Panc1 (cell line): ENCODE measurements at regions not wholly inside any gene's neighbourhood (a gene's known extent, or its start where the extent isn't known, plus 50 kb on each side); places are given as distances from the start of the nearest gene placed in this dataset.

Experiments used
- ATAC-seq: fragments of 200-7000 bp; cut with Tn5 transposase; 2 replicates; pipeline ENCODE4 v1.9.1; 2020; ENCODE audit warnings: mild to moderate bottlenecking, moderate library complexity
- BruUV-seq: library from RNA; stranded (reverse); fragments of 400-500 nt; replicated peaks from 2 replicates; lab custom pipeline; 2021; lab: Mats Ljungman, UMichigan
- CTCF ChIA-PET: fragments of 300-600 bp; sonication (Branson Sonifier 250); formaldehyde crosslinking; loops from one replicate; lab custom pipeline; 2022; ENCODE audit warnings: antibody characterized with exemption; lab: Charles Lee
- POLR2A ChIA-PET: fragments of 300-600 bp; sonication (Branson Sonifier 250); formaldehyde crosslinking; loops from one replicate; lab custom pipeline; 2022; ENCODE audit warnings: antibody characterized with exemption; lab: Charles Lee
- DNase-seq: peaks from one replicate; pipeline ENCODE4 v3.0.0-alpha.2; 2010; ENCODE audit warnings: low read depth, low spot score
- H3K27ac ChIP-seq: 2 replicates; pipeline ENCODE4 v1.5.1; 2011; ENCODE audit warnings: mild to moderate bottlenecking, low read length, inconsistent platforms
- H3K27me3 ChIP-seq: fragments of 200-500 bp; sonication (Bioruptor generic); 2 replicates; pipeline ENCODE4 v1.6.0; 2014; ENCODE audit warnings: low read length, inconsistent platforms; ENCODE audit not compliant: control insufficient read depth, insufficient read depth
- H3K36me3 ChIP-seq: fragments of 200-500 bp; sonication (Bioruptor generic); 2 replicates; pipeline ENCODE4 v1.5.1; 2014; ENCODE audit warnings: inconsistent platforms, mild to moderate bottlenecking, low read length, moderate library complexity; ENCODE audit not compliant: control insufficient read depth, insufficient read depth
- H3K4me1 ChIP-seq: 2 replicates; pipeline ENCODE4 v1.5.1; 2011; ENCODE audit warnings: inconsistent platforms, mild to moderate bottlenecking, low read length, moderate library complexity; ENCODE audit not compliant: control insufficient read depth, insufficient read depth
- H3K4me3 ChIP-seq, 2 experiments: 2 replicates each; pipeline ENCODE4 v1.5.1; 2011 to 2012; ENCODE audit warnings: low read depth in 2 of 2, low read length in 2 of 2, mild to moderate bottlenecking in 2 of 2, inconsistent platforms in 1 of 2, moderate library complexity in 1 of 2
- H3K9me3 ChIP-seq: fragments of 200-500 bp; sonication (Bioruptor generic); 2 replicates; pipeline ENCODE4 v1.5.1; 2014; ENCODE audit warnings: low read depth, mild to moderate bottlenecking, inconsistent platforms, low read length, moderate library complexity; ENCODE audit not compliant: control insufficient read depth, insufficient read depth
- CTCF ChIP-seq: fragments of 450-650 bp; IDR thresholded peaks from 2 replicates; pipeline ENCODE4 v1.5.1; 2017; ENCODE audit warnings: mild to moderate bottlenecking
- POLR2AphosphoS5 ChIP-seq: IDR thresholded peaks from 2 replicates; pipeline ENCODE4 v1.6.1; 2012; ENCODE audit warnings: mild to moderate bottlenecking, low read depth, low read length, moderate library complexity
- REST ChIP-seq, 2 experiments: IDR thresholded peaks; 2 replicates each; pipeline ENCODE4 v1.6.1; 2011 to 2012; ENCODE audit warnings: low read depth in 2 of 2, control low read depth in 1 of 2, low read length in 1 of 2, mild to moderate bottlenecking in 1 of 2, moderate library complexity in 1 of 2; ENCODE audit not compliant: insufficient read depth in 1 of 2
- SIN3A ChIP-seq: IDR thresholded peaks from 2 replicates; pipeline ENCODE4 v1.6.1; 2012; ENCODE audit warnings: low read depth, mild to moderate bottlenecking, low read length, moderate library complexity, borderline replicate concordance; ENCODE audit not compliant: insufficient read depth
- TCF7L2 ChIP-seq: IDR thresholded peaks from 2 replicates; pipeline ENCODE4 v1.6.1; 2011; ENCODE audit warnings: mild to moderate bottlenecking, low read depth, low read length, inconsistent platforms
- in situ Hi-C: cut with HindIII; loops from 2 replicates; pipeline ENCODE4 v1.10.0; 2016; ENCODE audit warnings: low sequenced_read_pairs, low pct_unique_long_range_greater_than_20kb
- intact Hi-C: fragments of 100-400 bp; cut with micrococcal nuclease; formaldehyde crosslinking; loops from one replicate; pipeline ENCODE4 v1.10.0; 2022; ENCODE audit not compliant: unreplicated experiment

GRCh38 chrX:26580021-26580420, 364.1 kb downstream of the MAGEB5 start:
- ChIA-PET POLR2A (no interaction called here), CTCF (no interaction called here)
- in situ Hi-C loops (no loop called here), intact Hi-C loops (no loop called here)
- Histone ChIP-seq H3K27me3 (no peaks in the 10 kb centered on the region), H3K4me3 (no peak overlapping the region), H3K27ac (no peak overlapping the region), H3K4me1 (no peaks in the 10 kb centered on the region), H3K36me3 (no peaks in the 10 kb centered on the region), H3K9me3 (no peaks in the 10 kb centered on the region)
- ATAC-seq (no peak), DNase-seq (no peak)
- no peak for TF ChIP-seq TCF7L2
- TF ChIP-seq POLR2AphosphoS5 = no peak
- no peak for TF ChIP-seq CTCF
- TF ChIP-seq SIN3A = no peak
- no peak for TF ChIP-seq REST (IDR thresholded peaks at IDR 0.05; ENCODE audit: insufficient read depth in 1 of 2, low read depth in 2 of 2, low read length in 1 of 2)
- BruUV-seq = no TSS peak

GRCh38 chrX:26574234-26574633, 358.3 kb downstream of the MAGEB5 start:
- DNase-seq (no peak), ATAC-seq (no peak)
- H3K27me3 ChIP-seq = no peaks in the 10 kb centered on the region
- intact Hi-C loops (no loop called here), in situ Hi-C loops (no loop called here)
- TF ChIP-seq TCF7L2 = no peak
- TF ChIP-seq REST (IDR thresholded peaks at IDR 0.05; ENCODE audit: insufficient read depth in 1 of 2, low read depth in 2 of 2, low read length in 1 of 2) = no peak
- TF ChIP-seq POLR2AphosphoS5 = no peak
- no peak for TF ChIP-seq CTCF
- TF ChIP-seq SIN3A = no peak
- H3K36me3 ChIP-seq = no peaks in the 10 kb centered on the region
- ChIA-PET POLR2A (no interaction called here), CTCF (no interaction called here)
- H3K9me3 ChIP-seq = no peaks in the 10 kb centered on the region
- no peak overlapping the region for H3K27ac ChIP-seq
- H3K4me1 ChIP-seq = no peaks in the 10 kb centered on the region
- no peak overlapping the region for H3K4me3 ChIP-seq
- BruUV-seq = no TSS peak
